Spleen (tissue), 7 donors: ENCODE measurements at regions not wholly inside any gene's neighbourhood (a gene's known extent, or its start where the extent isn't known, plus 50 kb on each side); places are given as distances from the start of the nearest gene placed in this dataset.

Experiments used
- POLR2A ChIP-seq, 3 donors: fragments of 450-650 bp; IDR thresholded peaks; one replicate each; pipeline ENCODE4 v1.5.1; 2017; ENCODE audit warnings: antibody characterized with exemption in 3 of 3, mild to moderate bottlenecking in 1 of 3
- TF ChIP-seq, protein P1 (sequence below), 11 experiments: fragments of 200-600 bp in 7 of 11; fragments of 450-650 bp in 4 of 11; sonication (generic) in 4 of 11; IDR thresholded peaks in 8 of 11; conservative IDR thresholded peaks in 3 of 11; 1 replicate in 7 of 11; 2 replicates in 4 of 11; pipeline versions ENCODE4 v1.4.0 to v1.8.0; 2016 to 2021; ENCODE audit warnings: antibody characterized with exemption in 11 of 11, inconsistent platforms in 4 of 11, mild to moderate bottlenecking in 1 of 11
- donor health status: DM: no; HTN: no; CAD: no; lungs with moderate emphysema.
- donor health status: DM: no; HTN: no; CAD: no.
- donor health status: DM: no; HTN: no; CAD: no.

DNA sequence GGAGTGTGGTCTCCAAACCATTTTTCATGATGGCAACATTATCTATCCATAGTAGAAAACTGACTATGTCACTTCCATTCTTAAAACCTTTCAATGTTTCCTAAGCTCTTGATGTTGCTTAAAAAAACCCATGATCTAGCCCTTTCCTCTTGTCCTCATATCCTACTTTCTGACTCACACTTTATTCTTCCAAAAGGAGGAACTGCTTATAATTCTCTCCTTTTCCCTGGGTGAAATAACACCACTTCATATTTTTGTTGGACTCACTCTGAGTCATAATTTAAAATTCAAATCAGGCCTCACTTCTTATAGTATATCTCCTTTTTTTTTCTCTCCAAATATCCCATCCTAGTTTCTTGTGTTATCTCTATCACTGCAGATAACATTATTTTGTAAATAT is 513.9 kb downstream of the MAN2A1 start:
- TF ChIP-seq, protein P1, sequence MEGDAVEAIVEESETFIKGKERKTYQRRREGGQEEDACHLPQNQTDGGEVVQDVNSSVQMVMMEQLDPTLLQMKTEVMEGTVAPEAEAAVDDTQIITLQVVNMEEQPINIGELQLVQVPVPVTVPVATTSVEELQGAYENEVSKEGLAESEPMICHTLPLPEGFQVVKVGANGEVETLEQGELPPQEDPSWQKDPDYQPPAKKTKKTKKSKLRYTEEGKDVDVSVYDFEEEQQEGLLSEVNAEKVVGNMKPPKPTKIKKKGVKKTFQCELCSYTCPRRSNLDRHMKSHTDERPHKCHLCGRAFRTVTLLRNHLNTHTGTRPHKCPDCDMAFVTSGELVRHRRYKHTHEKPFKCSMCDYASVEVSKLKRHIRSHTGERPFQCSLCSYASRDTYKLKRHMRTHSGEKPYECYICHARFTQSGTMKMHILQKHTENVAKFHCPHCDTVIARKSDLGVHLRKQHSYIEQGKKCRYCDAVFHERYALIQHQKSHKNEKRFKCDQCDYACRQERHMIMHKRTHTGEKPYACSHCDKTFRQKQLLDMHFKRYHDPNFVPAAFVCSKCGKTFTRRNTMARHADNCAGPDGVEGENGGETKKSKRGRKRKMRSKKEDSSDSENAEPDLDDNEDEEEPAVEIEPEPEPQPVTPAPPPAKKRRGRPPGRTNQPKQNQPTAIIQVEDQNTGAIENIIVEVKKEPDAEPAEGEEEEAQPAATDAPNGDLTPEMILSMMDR (IDR thresholded peaks at IDR 0.05 in 8 of 11, conservative IDR thresholded peaks at IDR 0.05 in 3 of 11) = no peak
- no peak for TF ChIP-seq POLR2A (IDR thresholded peaks at IDR 0.05)
